Neural cell (in vitro differentiated cells): ENCODE measurements at regions not wholly inside any gene's neighbourhood (a gene's known extent, or its start where the extent isn't known, plus 50 kb on each side); places are given as distances from the start of the nearest gene placed in this dataset.

Experiments used
- H2AFZ ChIP-seq: fragments of 200-600, 300-800 bp; sonication (generic), shearing (Covaris generic); 2 replicates; pipeline ENCODE4 v1.6.0; 2014; ENCODE audit warnings: low read depth, mild to moderate bottlenecking, antibody characterized with exemption, low read length, moderate library complexity
- H3F3A ChIP-seq: fragments of 200-600 bp; shearing (Covaris generic); 2 replicates; pipeline ENCODE4 v1.6.1; 2016; ENCODE audit warnings: mild to moderate bottlenecking, moderate library complexity, mixed read lengths, antibody characterized with exemption, low read length; ENCODE audit not compliant: insufficient read depth, poor library complexity, severe bottlenecking
- H3K27ac ChIP-seq: fragments of 200-600, 300-800 bp; sonication (generic), shearing (Covaris generic); 2 replicates; pipeline ENCODE4 v1.5.1; 2014; ENCODE audit warnings: mild to moderate bottlenecking, low read length, moderate library complexity
- H3K27me3 ChIP-seq: fragments of 300-800, 200-600 bp; sonication (generic), shearing (Covaris generic); 2 replicates; pipeline ENCODE4 v1.6.0; 2014; ENCODE audit warnings: mild to moderate bottlenecking, low read depth, low read length, moderate library complexity; ENCODE audit not compliant: insufficient read depth
- H3K36me3 ChIP-seq: fragments of 300-800, 200-600 bp; sonication (generic), shearing (Covaris generic); 2 replicates; pipeline ENCODE4 v1.5.1; 2014; ENCODE audit warnings: mild to moderate bottlenecking, antibody characterized with exemption, low read length, moderate library complexity; ENCODE audit not compliant: insufficient read depth
- H3K4me2 ChIP-seq: fragments of 300-800, 200-600 bp; sonication (generic), shearing (Covaris generic); 2 replicates; pipeline ENCODE4 v1.6.0; 2014; ENCODE audit warnings: mild to moderate bottlenecking, low read length
- H3K4me3 ChIP-seq: fragments of 300-800, 200-600 bp; sonication (generic), shearing (Covaris generic); 2 replicates; pipeline ENCODE4 v1.5.1; 2014; ENCODE audit warnings: mild to moderate bottlenecking, low read length, moderate library complexity
- H3K79me2 ChIP-seq: fragments of 200-600 bp; shearing (Covaris generic); replicated peaks from 2 replicates; pipeline ENCODE4 v1.6.0; 2014; ENCODE audit warnings: mild to moderate bottlenecking, low read length, moderate library complexity; ENCODE audit not compliant: insufficient read depth
- H3K9ac ChIP-seq: fragments of 300-800, 200-600 bp; sonication (generic), shearing (Covaris generic); 2 replicates; pipeline ENCODE4 v1.6.1; 2016; ENCODE audit warnings: mild to moderate bottlenecking, low read length, mixed read lengths
- H3K9me2 ChIP-seq: fragments of 200-600 bp; shearing (Covaris generic); 2 replicates; pipeline ENCODE4 v1.6.1; 2016; ENCODE audit warnings: mild to moderate bottlenecking, low read length, mixed read lengths; ENCODE audit not compliant: insufficient read depth
- H3K9me3 ChIP-seq: fragments of 200-600, 300-800 bp; sonication (generic), shearing (Covaris generic); 2 replicates; pipeline ENCODE4 v1.6.1; 2016; ENCODE audit warnings: mild to moderate bottlenecking, mixed run types, low read length, moderate library complexity, mixed read lengths
- H4K20me1 ChIP-seq: fragments of 200-600 bp; shearing (Covaris generic); 2 replicates; pipeline ENCODE4 v1.6.1; 2016; ENCODE audit warnings: mild to moderate bottlenecking, mixed run types; ENCODE audit not compliant: insufficient read depth
- EP300 ChIP-seq: fragments of 450-650 bp; conservative IDR thresholded peaks from 2 replicates; pipeline ENCODE4 v1.6.1; 2014; ENCODE audit warnings: antibody characterized with exemption, mild to moderate bottlenecking, moderate library complexity; ENCODE audit not compliant: poor library complexity, severe bottlenecking
- EZH2 ChIP-seq: fragments of 200-600, 300-800 bp; shearing (Covaris generic), sonication (generic); IDR thresholded peaks from 2 replicates; pipeline ENCODE4 v1.6.1; 2014; ENCODE audit warnings: antibody characterized with exemption, low read length, borderline replicate concordance, mild to moderate bottlenecking; ENCODE audit not compliant: insufficient read depth, poor library complexity, severe bottlenecking
- MXI1 ChIP-seq: fragments of 450-650 bp; conservative IDR thresholded peaks from 2 replicates; pipeline ENCODE4 v1.6.1; 2014; ENCODE audit warnings: antibody characterized with exemption, mild to moderate bottlenecking; ENCODE audit not compliant: poor library complexity, severe bottlenecking
- POLR2AphosphoS5 ChIP-seq: IDR thresholded peaks from 2 replicates; pipeline ENCODE4 v1.6.1; 2012
- RAD21 ChIP-seq: fragments of 450-650 bp; conservative IDR thresholded peaks from 2 replicates; pipeline ENCODE4 v1.6.1; 2014; ENCODE audit warnings: antibody characterized with exemption, mild to moderate bottlenecking, moderate library complexity
- SMC3 ChIP-seq: fragments of 450-650 bp; conservative IDR thresholded peaks from 2 replicates; pipeline ENCODE4 v1.6.1; 2014; ENCODE audit warnings: antibody characterized with exemption, mild to moderate bottlenecking, moderate library complexity; ENCODE audit not compliant: poor library complexity
- TAF1 ChIP-seq: IDR thresholded peaks from 2 replicates; pipeline ENCODE4 v1.6.1; 2012; ENCODE audit warnings: low read depth
- TF ChIP-seq, protein P1 (sequence below): IDR thresholded peaks from 2 replicates; pipeline ENCODE4 v1.6.1; 2012; ENCODE audit warnings: borderline replicate concordance
- TF ChIP-seq, protein P2 (sequence below): fragments of 450-650 bp; IDR thresholded peaks from 2 replicates; pipeline ENCODE4 v1.5.1; 2014; ENCODE audit warnings: antibody characterized with exemption, mild to moderate bottlenecking, moderate library complexity; ENCODE audit not compliant: poor library complexity, severe bottlenecking

GRCh38 chr10:50987934-50988333 lies 86.4 kb upstream of the PRKG1 start:
- Histone ChIP-seq H3K4me2 (no peak overlapping the region), H3K36me3 (no peaks in the 10 kb centered on the region), H3K27me3 (peaks cover 30% of the 10 kb centered on the region), H3K9me2 (no peaks in the 10 kb centered on the region), H3K9ac (no peak overlapping the region), H3K27ac (no peak overlapping the region), H3F3A (no peaks in the 10 kb centered on the region), H3K79me2 (no peaks in the 10 kb centered on the region), H3K4me3 (no peak overlapping the region), H2AFZ (no peak overlapping the region), H4K20me1 (no peaks in the 10 kb centered on the region), H3K9me3 (no peaks in the 10 kb centered on the region)
- TF ChIP-seq, protein P1, sequence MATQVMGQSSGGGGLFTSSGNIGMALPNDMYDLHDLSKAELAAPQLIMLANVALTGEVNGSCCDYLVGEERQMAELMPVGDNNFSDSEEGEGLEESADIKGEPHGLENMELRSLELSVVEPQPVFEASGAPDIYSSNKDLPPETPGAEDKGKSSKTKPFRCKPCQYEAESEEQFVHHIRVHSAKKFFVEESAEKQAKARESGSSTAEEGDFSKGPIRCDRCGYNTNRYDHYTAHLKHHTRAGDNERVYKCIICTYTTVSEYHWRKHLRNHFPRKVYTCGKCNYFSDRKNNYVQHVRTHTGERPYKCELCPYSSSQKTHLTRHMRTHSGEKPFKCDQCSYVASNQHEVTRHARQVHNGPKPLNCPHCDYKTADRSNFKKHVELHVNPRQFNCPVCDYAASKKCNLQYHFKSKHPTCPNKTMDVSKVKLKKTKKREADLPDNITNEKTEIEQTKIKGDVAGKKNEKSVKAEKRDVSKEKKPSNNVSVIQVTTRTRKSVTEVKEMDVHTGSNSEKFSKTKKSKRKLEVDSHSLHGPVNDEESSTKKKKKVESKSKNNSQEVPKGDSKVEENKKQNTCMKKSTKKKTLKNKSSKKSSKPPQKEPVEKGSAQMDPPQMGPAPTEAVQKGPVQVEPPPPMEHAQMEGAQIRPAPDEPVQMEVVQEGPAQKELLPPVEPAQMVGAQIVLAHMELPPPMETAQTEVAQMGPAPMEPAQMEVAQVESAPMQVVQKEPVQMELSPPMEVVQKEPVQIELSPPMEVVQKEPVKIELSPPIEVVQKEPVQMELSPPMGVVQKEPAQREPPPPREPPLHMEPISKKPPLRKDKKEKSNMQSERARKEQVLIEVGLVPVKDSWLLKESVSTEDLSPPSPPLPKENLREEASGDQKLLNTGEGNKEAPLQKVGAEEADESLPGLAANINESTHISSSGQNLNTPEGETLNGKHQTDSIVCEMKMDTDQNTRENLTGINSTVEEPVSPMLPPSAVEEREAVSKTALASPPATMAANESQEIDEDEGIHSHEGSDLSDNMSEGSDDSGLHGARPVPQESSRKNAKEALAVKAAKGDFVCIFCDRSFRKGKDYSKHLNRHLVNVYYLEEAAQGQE = no peak
- TF ChIP-seq EZH2 (no peak), TAF1 (no peak)

- Histone ChIP-seq H3K4me3 (no peak overlapping the region), H2AFZ (no peak overlapping the region), H3K4me2 (no peak overlapping the region), H3K36me3 (no peaks in the 10 kb centered on the region), H3K9ac (no peak overlapping the region), H4K20me1 (no peaks in the 10 kb centered on the region), H3K9me3 (no peaks in the 10 kb centered on the region), H3F3A (no peaks in the 10 kb centered on the region), H3K9me2 (no peaks in the 10 kb centered on the region), H3K79me2 (no peaks in the 10 kb centered on the region), H3K27me3 (peaks cover 38% of the 10 kb centered on the region), H3K27ac (no peak overlapping the region)
- peak; percentile 65 for TF ChIP-seq SMC3
- TF ChIP-seq, protein P2, sequence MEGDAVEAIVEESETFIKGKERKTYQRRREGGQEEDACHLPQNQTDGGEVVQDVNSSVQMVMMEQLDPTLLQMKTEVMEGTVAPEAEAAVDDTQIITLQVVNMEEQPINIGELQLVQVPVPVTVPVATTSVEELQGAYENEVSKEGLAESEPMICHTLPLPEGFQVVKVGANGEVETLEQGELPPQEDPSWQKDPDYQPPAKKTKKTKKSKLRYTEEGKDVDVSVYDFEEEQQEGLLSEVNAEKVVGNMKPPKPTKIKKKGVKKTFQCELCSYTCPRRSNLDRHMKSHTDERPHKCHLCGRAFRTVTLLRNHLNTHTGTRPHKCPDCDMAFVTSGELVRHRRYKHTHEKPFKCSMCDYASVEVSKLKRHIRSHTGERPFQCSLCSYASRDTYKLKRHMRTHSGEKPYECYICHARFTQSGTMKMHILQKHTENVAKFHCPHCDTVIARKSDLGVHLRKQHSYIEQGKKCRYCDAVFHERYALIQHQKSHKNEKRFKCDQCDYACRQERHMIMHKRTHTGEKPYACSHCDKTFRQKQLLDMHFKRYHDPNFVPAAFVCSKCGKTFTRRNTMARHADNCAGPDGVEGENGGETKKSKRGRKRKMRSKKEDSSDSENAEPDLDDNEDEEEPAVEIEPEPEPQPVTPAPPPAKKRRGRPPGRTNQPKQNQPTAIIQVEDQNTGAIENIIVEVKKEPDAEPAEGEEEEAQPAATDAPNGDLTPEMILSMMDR = peak; percentile 72
- TF ChIP-seq TAF1 = no peak
- TF ChIP-seq RAD21 = peak; percentile 69
These were observed 85.5 kb upstream of the PRKG1 start for GRCh38 chr10:50988792-50989191.

- Histone ChIP-seq H3K9me2 (no peaks in the 10 kb centered on the region), H3K27me3 (peaks cover 47% of the 10 kb centered on the region), H3K9me3 (no peaks in the 10 kb centered on the region), H2AFZ (no peak overlapping the region), H3K79me2 (no peaks in the 10 kb centered on the region), H3K4me2 (peak overlapping the region; percentile 45), H3K27ac (no peak overlapping the region), H3K9ac (no peak overlapping the region), H3K36me3 (no peaks in the 10 kb centered on the region), H4K20me1 (no peaks in the 10 kb centered on the region), H3K4me3 (peak overlapping the region; percentile 69), H3F3A (no peaks in the 10 kb centered on the region)
- TF ChIP-seq POLR2AphosphoS5 = no peak
- TF ChIP-seq, protein P2 = no peak
- no peak for TF ChIP-seq EP300
- TF ChIP-seq RAD21 = no peak
- TF ChIP-seq TAF1 = no peak
- TF ChIP-seq SMC3 = no peak
- TF ChIP-seq, protein P1 = no peak
- no peak for TF ChIP-seq MXI1
- no peak for TF ChIP-seq EZH2
These were observed 83.5 kb upstream of the PRKG1 start for GRCh38 chr10:50990568-50991455.
